ENCODE measurements at regions not wholly inside any gene's neighbourhood (a gene's known extent, or its start where the extent isn't known, plus 50 kb on each side); places are given as distances from the start of the nearest gene placed in this dataset.

- CTCF ChIA-PET, result no interaction called here
- H3K27me3 Mint-ChIP-seq, result peaks cover 4% of the 10 kb centered on the region
These were observed 156.6 kb upstream of the EGLN3 start for GRCh38 chr14:34107441-34107840.

GRCh38 chr14:34106310-34106709 lies 155.4 kb upstream of the EGLN3 start:
- Histone ChIP-seq H3K9me3 (ENCODE audit: control extremely low read depth in 1 of 3, control insufficient read depth in 2 of 3, insufficient read depth in 1 of 3, low read length in 2 of 3) (no peaks in the 10 kb centered on the region), H3K36me3 (replicated peaks in 1 of 2; ENCODE audit: control extremely low read depth in 1 of 2, control insufficient read depth in 1 of 2, extremely low read depth in 1 of 2, insufficient read depth in 2 of 2, low read length in 1 of 2) (no peaks in the 10 kb centered on the region), H3K4me3 (ENCODE audit: control extremely low read depth in 1 of 5, extremely low read depth in 1 of 5, insufficient read depth in 1 of 5, low read depth in 2 of 5, low read length in 4 of 5) (no peak overlapping the region), H3K27me3 (replicated peaks in 1 of 4; ENCODE audit: control extremely low read depth in 1 of 4, control insufficient read depth in 3 of 4, insufficient read depth in 4 of 4, low read length in 3 of 4) (no peaks in the 10 kb centered on the region), H3K4me2 (replicated peaks; ENCODE audit: low read depth, low read length, poor library complexity, severe bottlenecking) (no peak overlapping the region), H3K79me2 (ENCODE audit: control insufficient read depth, insufficient read depth, low read length) (no peaks in the 10 kb centered on the region), H3K4me1 (ENCODE audit: control insufficient read depth in 2 of 2, insufficient read depth in 2 of 2, low read length in 2 of 2) (no peaks in the 10 kb centered on the region), H2AFZ (ENCODE audit: insufficient read depth, low read depth, low read length, poor library complexity, severe bottlenecking) (no peak overlapping the region), H3K9ac (ENCODE audit: low read length) (no peak overlapping the region), H4K20me1 (ENCODE audit: control insufficient read depth, insufficient read depth, low read length, poor library complexity, severe bottlenecking) (no peaks in the 10 kb centered on the region), H3K27ac (ENCODE audit: low read length in 2 of 2) (no peak overlapping the region)
- TF ChIP-seq EZH2 (IDR thresholded peaks at IDR 0.05; ENCODE audit: borderline replicate concordance, insufficient read depth, low read depth, low read length, poor library complexity, severe bottlenecking), result no peak
- no peak for TF ChIP-seq CTCF (IDR thresholded peaks at IDR 0.05)
- no peaks in the 10 kb centered on the region for H3K4me1 Mint-ChIP-seq
- ATAC-seq (ENCODE audit: low read depth) (no peak), DNase-seq (no peak)
- no peaks in the 10 kb centered on the region for H3K9me3 Mint-ChIP-seq (ENCODE audit: insufficient read depth)
- no peaks in the 10 kb centered on the region for H3K27me3 Mint-ChIP-seq
- WGBS (ENCODE audit: insufficient coverage), result 100% methylated on average over 2 of the region's 4 CpGs
- H3K27ac Mint-ChIP-seq, result no peak overlapping the region
- ChIA-PET POLR2A (no interaction called here), CTCF (no interaction called here)
- H3K4me3 Mint-ChIP-seq, result no peak overlapping the region
- intact Hi-C loops (cut with micrococcal nuclease), result no loop called here

More at GRCh38 chr14:34107441-34107840, 156.6 kb upstream of the EGLN3 start:
- Histone ChIP-seq H3K27ac (ENCODE audit: low read length in 2 of 2) (no peak overlapping the region), H2AFZ (ENCODE audit: insufficient read depth, low read depth, low read length, poor library complexity, severe bottlenecking) (no peak overlapping the region), H3K79me2 (ENCODE audit: control insufficient read depth, insufficient read depth, low read length) (no peaks in the 10 kb centered on the region), H3K4me2 (replicated peaks; ENCODE audit: low read depth, low read length, poor library complexity, severe bottlenecking) (no peak overlapping the region), H3K4me3 (ENCODE audit: control extremely low read depth in 1 of 5, extremely low read depth in 1 of 5, insufficient read depth in 1 of 5, low read depth in 2 of 5, low read length in 4 of 5) (no peak overlapping the region), H3K4me1 (ENCODE audit: control insufficient read depth in 2 of 2, insufficient read depth in 2 of 2, low read length in 2 of 2) (no peaks in the 10 kb centered on the region), H4K20me1 (ENCODE audit: control insufficient read depth, insufficient read depth, low read length, poor library complexity, severe bottlenecking) (no peaks in the 10 kb centered on the region), H3K27me3 (replicated peaks in 1 of 4; ENCODE audit: control extremely low read depth in 1 of 4, control insufficient read depth in 3 of 4, insufficient read depth in 4 of 4, low read length in 3 of 4) (no peaks in the 10 kb centered on the region), H3K36me3 (replicated peaks in 1 of 2; ENCODE audit: control extremely low read depth in 1 of 2, control insufficient read depth in 1 of 2, extremely low read depth in 1 of 2, insufficient read depth in 2 of 2, low read length in 1 of 2) (no peaks in the 10 kb centered on the region), H3K9ac (ENCODE audit: low read length) (no peak overlapping the region), H3K9me3 (ENCODE audit: control extremely low read depth in 1 of 3, control insufficient read depth in 2 of 3, insufficient read depth in 1 of 3, low read length in 2 of 3) (no peaks in the 10 kb centered on the region)
- intact Hi-C loops (cut with micrococcal nuclease), result no loop called here
- Mint-ChIP-seq H3K4me3 (no peak overlapping the region), H3K9me3 (ENCODE audit: insufficient read depth) (no peaks in the 10 kb centered on the region), H3K27ac (no peak overlapping the region), H3K4me1 (no peaks in the 10 kb centered on the region)
- POLR2A ChIA-PET, result no interaction called here
- DNase-seq (no peak), ATAC-seq (ENCODE audit: low read depth) (no peak)
- no CpG with 5 or more reads among the region's 3 CpGs for WGBS (ENCODE audit: insufficient coverage)
- TF ChIP-seq EZH2 (IDR thresholded peaks at IDR 0.05; ENCODE audit: borderline replicate concordance, insufficient read depth, low read depth, low read length, poor library complexity, severe bottlenecking), result no peak
- TF ChIP-seq CTCF (IDR thresholded peaks at IDR 0.05), result no peak
